GM21723 (cell line): ENCODE measurements at regions not wholly inside any gene's neighbourhood (a gene's known extent, or its start where the extent isn't known, plus 50 kb on each side); places are given as distances from the start of the nearest gene placed in this dataset.
"Not testable (repeated sequence)": the region's sequence is repeated elsewhere in the genome, so short reads cannot be mapped to it uniquely, and the experiment has no call there.

Experiments
- ATAC-seq: cut with Tn5 transposase; IDR thresholded peaks from one replicate; pipeline ENCODE4 v1.9.1; 2021; ENCODE audit warnings: mild to moderate bottlenecking, moderate library complexity; ENCODE audit not compliant: unreplicated experiment

- ATAC-seq: no peak
These were observed 52.0 kb upstream of the FYN start for GRCh38 chr6:111925296-111925695.

DNA sequence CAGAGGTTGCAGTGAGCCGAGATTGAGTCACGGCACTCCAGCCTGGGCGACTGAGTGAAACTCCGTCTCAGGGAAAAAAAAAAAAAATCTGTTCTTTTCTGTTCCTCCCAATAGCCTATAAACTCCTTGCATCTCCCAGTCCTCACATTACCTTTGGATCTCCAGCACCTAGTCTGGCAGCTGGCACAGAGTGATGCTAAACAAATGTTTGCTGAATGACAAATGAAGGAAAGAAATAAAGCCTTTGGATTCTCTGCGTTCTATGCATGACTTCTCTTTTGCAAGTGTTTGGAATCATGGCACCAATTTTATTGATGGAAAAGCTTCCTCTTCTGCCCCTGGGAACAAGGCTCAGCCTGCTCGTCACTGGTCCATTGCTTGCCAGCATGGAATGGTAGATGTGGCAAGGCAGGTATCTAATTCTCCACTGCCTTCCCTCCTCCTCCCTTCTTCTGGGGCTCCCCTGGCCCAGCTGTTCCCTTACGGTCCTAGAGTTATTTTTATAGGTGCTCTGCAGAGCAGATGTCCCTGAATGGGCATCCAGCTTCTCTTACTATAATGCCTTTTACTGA is 53.6 kb upstream of the FYN start:
- no peak for ATAC-seq

GRCh38 chr6:111927321-111927720 is 54.1 kb upstream of the FYN start:
- ATAC-seq: no peak

GRCh38 chr6:111928139-111928538 is 54.9 kb upstream of the FYN start:
- ATAC-seq: no peak

- ATAC-seq: not testable (repeated sequence)
These were observed 61.4 kb upstream of the FYN start for GRCh38 chr6:111934611-111935010.

DNA sequence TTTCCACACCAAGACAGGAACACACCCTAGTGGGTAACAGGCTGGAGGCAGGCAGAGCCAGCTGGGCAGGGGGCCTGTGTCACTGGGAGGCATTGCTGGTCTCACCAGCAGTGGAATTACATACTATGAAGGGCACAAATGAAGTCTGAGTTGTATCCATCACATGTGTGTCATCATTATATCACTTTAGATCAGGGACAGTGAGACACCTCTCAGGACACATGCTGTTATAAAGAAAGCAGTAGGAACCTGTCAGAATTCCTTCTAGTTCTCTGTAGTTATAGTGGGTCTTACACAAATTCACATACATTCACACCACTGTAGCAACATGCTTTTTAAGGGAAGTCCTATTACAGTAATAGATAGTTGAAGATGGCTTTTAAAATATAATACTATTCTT is 63.5 kb upstream of the FYN start:
- no peak for ATAC-seq

GRCh38 chr6:111938710-111939109 is 65.5 kb upstream of the FYN start:
- ATAC-seq: no peak

DNA sequence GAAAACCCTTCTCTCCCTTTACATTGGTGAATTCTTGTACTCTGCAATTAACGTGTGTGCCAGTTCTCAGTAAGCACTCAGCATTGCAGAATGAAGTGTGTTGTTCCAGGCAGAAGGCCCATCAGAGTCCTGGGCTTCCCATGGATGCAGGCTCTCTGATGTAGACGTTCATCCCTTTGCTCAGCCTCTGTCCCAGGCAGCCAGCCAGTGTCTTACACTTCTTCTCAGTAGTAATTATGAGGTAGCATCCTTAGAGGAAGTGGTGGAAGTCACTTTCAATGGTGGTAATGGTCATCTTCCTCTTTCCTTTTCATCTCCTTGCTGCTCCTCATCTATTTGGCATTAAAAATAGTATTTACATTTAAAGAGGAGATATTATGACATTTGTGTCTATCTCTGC is 66.7 kb upstream of the FYN start:
- no peak for ATAC-seq

DNA sequence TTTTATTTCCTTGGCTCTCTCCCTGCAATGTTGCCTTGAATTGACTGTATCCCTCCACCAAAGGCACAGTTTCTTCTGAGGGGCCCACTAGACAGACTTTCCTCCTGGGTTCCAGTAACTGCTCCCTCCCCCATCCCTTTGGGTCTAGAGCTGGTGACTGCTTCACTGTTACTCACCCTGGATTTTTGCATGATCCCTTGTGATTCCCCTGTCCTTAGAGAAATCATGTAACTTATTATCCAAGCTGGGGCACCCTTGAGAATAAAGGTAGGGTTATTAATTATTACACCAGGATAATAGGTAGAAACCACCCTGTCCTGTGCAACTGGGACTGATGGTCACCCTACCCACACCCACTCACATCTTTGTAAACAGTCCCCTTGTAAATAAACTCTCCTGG is 67.5 kb upstream of the FYN start:
- ATAC-seq: no peak

GRCh38 chr6:111941686-111942330 is 68.6 kb upstream of the FYN start:
- no peak for ATAC-seq

- ATAC-seq: no peak
These were observed 69.3 kb upstream of the FYN start for GRCh38 chr6:111942561-111942960.

DNA sequence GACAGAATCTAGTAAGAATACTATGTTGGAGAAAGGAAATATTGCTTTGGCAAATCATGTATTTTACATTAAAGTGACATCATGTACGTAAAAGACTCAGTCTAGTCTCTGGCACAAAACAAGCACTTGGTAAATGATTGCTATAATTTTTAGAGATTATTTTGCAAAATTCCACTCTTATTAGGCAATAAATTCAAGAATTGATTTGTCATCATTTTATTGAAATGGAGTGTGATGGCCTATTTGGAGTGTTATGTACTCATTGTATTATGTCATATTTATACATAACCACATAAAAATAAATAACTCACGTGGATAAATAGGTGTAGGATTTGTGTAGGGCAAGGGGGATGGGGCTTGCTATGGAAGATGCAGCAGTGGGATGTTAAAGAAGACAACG is 70.0 kb upstream of the FYN start:
- no peak for ATAC-seq

GRCh38 chr6:111943726-111944125 is 70.5 kb upstream of the FYN start:
- no peak for ATAC-seq

DNA sequence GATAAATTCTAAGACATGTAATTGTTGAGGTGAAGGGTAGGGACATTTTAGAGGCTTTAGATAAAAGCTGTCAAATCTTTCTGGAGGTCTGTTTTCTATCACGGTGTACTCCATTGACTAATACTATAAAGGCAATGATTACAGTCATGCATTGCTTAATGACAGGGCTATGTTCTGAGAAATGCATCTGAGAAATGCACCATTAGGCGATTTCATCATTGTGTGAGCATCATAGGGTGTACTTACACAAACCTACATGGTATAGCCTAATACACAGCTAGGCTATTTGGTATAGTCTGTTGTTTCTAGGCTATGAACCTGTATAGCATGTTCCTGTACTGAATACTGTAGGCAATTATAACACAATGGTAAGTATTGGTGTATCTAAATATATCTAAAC is 71.3 kb upstream of the FYN start:
- no peak for ATAC-seq

- no peak for ATAC-seq
These were observed 76.3 kb upstream of the FYN start for GRCh38 chr6:111949546-111949945.

DNA sequence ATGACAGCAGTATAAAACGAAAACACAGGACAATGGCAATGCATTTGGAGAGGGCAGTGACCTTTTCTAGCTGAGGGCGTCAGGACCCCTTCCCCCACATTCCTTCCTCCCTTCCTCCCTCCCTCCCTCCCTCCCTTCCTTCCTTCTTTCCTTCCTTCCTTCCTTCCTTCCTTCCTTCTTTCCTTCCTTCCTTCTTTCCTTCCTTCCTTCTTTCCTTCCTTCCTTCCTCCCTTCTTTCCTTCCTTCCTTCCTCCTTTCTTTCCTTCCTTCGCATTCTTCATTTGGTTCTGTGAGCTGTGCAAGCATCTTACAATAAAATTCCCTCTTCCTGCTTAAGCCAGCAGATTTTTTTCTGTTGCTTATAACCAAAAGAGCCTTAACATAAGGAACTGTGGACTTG is 76.7 kb upstream of the FYN start:
- ATAC-seq: not testable (repeated sequence)

- no peak for ATAC-seq
These were observed 77.6 kb upstream of the FYN start for GRCh38 chr6:111950661-111951496.

DNA sequence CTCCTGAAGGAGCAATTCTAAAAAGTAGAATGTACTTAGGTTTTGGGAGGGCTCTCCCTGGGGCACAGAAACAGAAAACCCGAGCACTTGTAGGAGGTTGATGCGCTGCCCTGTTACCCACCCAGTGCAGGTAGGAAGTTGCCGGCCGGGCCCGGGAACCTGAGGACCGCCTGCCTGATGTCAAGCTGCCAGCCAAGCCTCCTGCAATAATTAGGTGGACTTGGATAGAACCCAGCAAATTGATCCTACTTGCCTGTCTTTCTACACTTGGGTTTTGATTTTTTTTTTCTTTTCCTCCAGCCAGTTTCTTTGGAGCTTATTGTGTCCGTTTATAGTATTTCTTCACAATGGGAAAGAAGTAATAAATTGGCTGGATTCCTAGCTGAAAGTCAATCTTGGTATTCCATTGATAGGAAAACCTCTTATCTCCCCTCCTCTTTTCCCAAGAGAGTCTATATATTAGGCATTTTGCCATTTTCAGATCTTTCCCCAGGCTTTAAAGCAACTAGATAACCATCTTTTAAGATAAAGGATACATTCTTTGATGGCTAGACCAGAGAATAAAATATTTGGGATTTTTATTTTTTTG is 78.3 kb upstream of the FYN start:
- ATAC-seq: no peak

DNA sequence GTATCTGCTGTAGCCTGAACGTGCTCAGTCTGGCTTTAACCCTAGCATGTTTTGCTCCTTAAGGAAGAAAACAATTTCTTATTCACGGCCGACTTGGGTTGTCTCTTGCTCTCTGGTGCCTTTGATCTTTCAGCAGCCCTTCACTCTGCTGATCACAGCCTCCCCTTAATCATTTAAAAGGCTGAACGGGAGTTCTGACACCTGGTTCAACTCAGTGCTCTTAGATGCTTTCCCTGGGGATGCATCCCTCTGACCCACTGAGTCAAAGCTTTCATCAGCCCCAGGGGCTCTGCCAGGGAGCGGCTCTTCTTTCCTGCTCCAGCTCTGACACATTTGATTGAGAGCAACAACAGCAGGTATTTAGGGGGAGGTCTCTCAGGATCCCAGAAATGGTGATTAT is 79.0 kb upstream of the FYN start:
- no peak for ATAC-seq

- no peak for ATAC-seq
These were observed 79.7 kb upstream of the FYN start for GRCh38 chr6:111952821-111953540.

GRCh38 chr6:111956098-111956497 is 82.8 kb upstream of the FYN start:
- no peak for ATAC-seq
